ENCODE measurements at regions not wholly inside any gene's neighbourhood (a gene's known extent, or its start where the extent isn't known, plus 50 kb on each side); places are given as distances from the start of the nearest gene placed in this dataset.

- WGBS (ENCODE audit: low lambda C conversion rate): 19% methylated on average over 2 of the region's 2 CpGs
- Histone ChIP-seq H3K4me2 (no peak overlapping the region), H2AFZ (ENCODE audit: low read depth) (no peak overlapping the region), H3K4me1 (ENCODE audit: control insufficient read depth in 1 of 2, insufficient read depth in 2 of 2, low read depth in 1 of 2, low read length in 1 of 2) (peaks cover 0 to 5% of the 10 kb centered on the region in 2 experiments; a peak in 1 of 4 replicates), H3K9ac (no peak overlapping the region), H3K27ac (ENCODE audit: low read depth in 2 of 2, low read length in 1 of 2) (no peak overlapping the region), H3K36me3 (replicated peaks in 1 of 2; ENCODE audit: control insufficient read depth in 1 of 2, insufficient read depth in 2 of 2, low read length in 1 of 2) (no peaks in the 10 kb centered on the region), H3K79me2 (ENCODE audit: insufficient read depth) (no peaks in the 10 kb centered on the region), H4K20me1 (ENCODE audit: insufficient read depth) (no peaks in the 10 kb centered on the region), H3K9me3 (no peaks in the 10 kb centered on the region), H3K4me3 (ENCODE audit: low read depth in 2 of 2, low read length in 1 of 2) (no peak overlapping the region), H3F3A (replicated peaks; ENCODE audit: insufficient read depth) (no peaks in the 10 kb centered on the region), H3K27me3 (ENCODE audit: insufficient read depth) (peaks cover 6% of the 10 kb centered on the region; the same call in 1 of the 2 replicates), H3K9me2 (no peaks in the 10 kb centered on the region)
- DNase-seq: no peak
- CTCF ChIA-PET: interaction anchor here (0.9 to 1.6 kb wide), 5 partner anchors 23 to 1204 kb away, joined by 3 to 5 read pairs (median 3); no protein-coding TSS in a partner anchor
- POLR2A ChIA-PET: no interaction called here
- no peak for TF ChIP-seq MXI1 (IDR thresholded peaks at IDR 0.05; ENCODE audit: low read depth, low read length)
- TF ChIP-seq GABPA (IDR thresholded peaks at IDR 0.05; ENCODE audit: low read depth): no peak
- no peak for TF ChIP-seq SMC3 (IDR thresholded peaks at IDR 0.05; ENCODE audit: low read depth, low read length)
- no peak for TF ChIP-seq YY1 (IDR thresholded peaks at IDR 0.05; ENCODE audit: low read depth)
- no peak for TF ChIP-seq USF1 (IDR thresholded peaks at IDR 0.05; ENCODE audit: borderline replicate concordance, low read depth)
- TF ChIP-seq CHD2 (IDR thresholded peaks at IDR 0.05; ENCODE audit: low read length, partially characterized antibody): no peak
- TF ChIP-seq NRF1 (IDR thresholded peaks at IDR 0.05; ENCODE audit: low read depth, low read length): no peak
- no peak for TF ChIP-seq POLR2AphosphoS5 (IDR thresholded peaks at IDR 0.05; ENCODE audit: low read depth, low read length)
- TF ChIP-seq RCOR1 (IDR thresholded peaks at IDR 0.05; ENCODE audit: low read length): no peak
- no peak for TF ChIP-seq ELF1 (IDR thresholded peaks at IDR 0.05)
Observed at GRCh38 chr3:71881732-71882131, 96.8 kb upstream of the PROK2 start.

GRCh38 chr3:71881041-71881440 is 96.1 kb upstream of the PROK2 start:
- Histone ChIP-seq H3K27ac (ENCODE audit: low read depth in 2 of 2, low read length in 1 of 2) (no peak overlapping the region), H2AFZ (ENCODE audit: low read depth) (no peak overlapping the region), H3K36me3 (replicated peaks in 1 of 2; ENCODE audit: control insufficient read depth in 1 of 2, insufficient read depth in 2 of 2, low read length in 1 of 2) (no peaks in the 10 kb centered on the region), H3K4me1 (ENCODE audit: control insufficient read depth in 1 of 2, insufficient read depth in 2 of 2, low read depth in 1 of 2, low read length in 1 of 2) (peaks cover 0 to 5% of the 10 kb centered on the region in 2 experiments; a peak in 1 of 4 replicates), H3K27me3 (ENCODE audit: insufficient read depth) (peaks cover 6% of the 10 kb centered on the region; the same call in 1 of the 2 replicates), H3K79me2 (ENCODE audit: insufficient read depth) (no peaks in the 10 kb centered on the region), H3K9me2 (no peaks in the 10 kb centered on the region), H3K9me3 (no peaks in the 10 kb centered on the region), H3K4me2 (no peak overlapping the region), H3K9ac (no peak overlapping the region), H3F3A (replicated peaks; ENCODE audit: insufficient read depth) (no peaks in the 10 kb centered on the region), H3K4me3 (ENCODE audit: low read depth in 2 of 2, low read length in 1 of 2) (no peak overlapping the region), H4K20me1 (ENCODE audit: insufficient read depth) (no peaks in the 10 kb centered on the region)
- ChIA-PET CTCF (interaction anchor here (1.2 to 1.6 kb wide), 4 partner anchors 22 to 1205 kb away, joined by 3 to 5 read pairs (median 4); no protein-coding TSS in a partner anchor), POLR2A (no interaction called here)
- DNase-seq: no peak
- TF ChIP-seq PBX3 (IDR thresholded peaks at IDR 0.05) (no peak), RAD21 (IDR thresholded peaks at IDR 0.05; ENCODE audit: low read length) (no peak), ZBTB33 (IDR thresholded peaks at IDR 0.05; ENCODE audit: borderline replicate concordance, low read depth) (no peak), TAF1 (IDR thresholded peaks at IDR 0.05; ENCODE audit: borderline replicate concordance, low read depth, low read length) (no peak), TEAD4 (IDR thresholded peaks at IDR 0.05; ENCODE audit: borderline replicate concordance, insufficient read depth) (no peak), POLR2AphosphoS5 (IDR thresholded peaks at IDR 0.05; ENCODE audit: low read depth, low read length) (no peak)
- WGBS (ENCODE audit: low lambda C conversion rate): 33% methylated on average over 2 of the region's 2 CpGs
